HG03460 (cell line): ENCODE measurements at regions not wholly inside any gene's neighbourhood (a gene's known extent, or its start where the extent isn't known, plus 50 kb on each side); places are given as distances from the start of the nearest gene placed in this dataset.
A peak's percentile ranks its signal among the peaks of the same experiment; 100 is the strongest.

ENCODE experiments used
- ATAC-seq: cut with Tn5 transposase; IDR thresholded peaks from one replicate; pipeline ENCODE4 v1.9.1; 2021; ENCODE audit not compliant: unreplicated experiment

- ATAC-seq: no peak
Measured at GRCh38 chr5:87099291-87099839, 168.3 kb upstream of the RASA1 start.

- no peak for ATAC-seq
Measured at GRCh38 chr5:87099968-87100367, 167.7 kb upstream of the RASA1 start.

- no peak for ATAC-seq
Measured at GRCh38 chr5:87101321-87101720, 166.4 kb upstream of the RASA1 start.

DNA sequence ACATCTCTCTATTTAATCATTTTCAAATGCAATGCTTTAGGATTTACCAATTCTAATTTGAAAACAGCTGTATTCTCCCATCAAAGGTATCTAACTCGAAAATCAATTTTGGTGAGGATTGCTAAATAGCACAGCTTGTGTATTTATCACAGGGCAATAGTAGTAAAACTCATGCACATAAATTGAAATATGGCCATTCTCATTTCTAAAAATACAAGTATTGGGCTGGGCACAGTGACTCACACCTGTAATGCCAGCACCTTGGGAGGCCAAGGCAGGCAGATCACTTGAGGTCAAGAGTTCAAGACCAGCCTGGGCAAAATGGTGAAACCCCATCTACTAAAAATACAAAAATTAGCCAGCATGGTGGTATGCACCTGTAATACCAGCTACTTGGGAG, 164.8 kb upstream of the RASA1 start:
- no peak for ATAC-seq

- peak; percentile 98 for ATAC-seq
Measured at GRCh38 chr5:87103616-87104287, 163.9 kb upstream of the RASA1 start.

GRCh38 chr5:87105577-87105976, 162.1 kb upstream of the RASA1 start:
- ATAC-seq: no peak

DNA sequence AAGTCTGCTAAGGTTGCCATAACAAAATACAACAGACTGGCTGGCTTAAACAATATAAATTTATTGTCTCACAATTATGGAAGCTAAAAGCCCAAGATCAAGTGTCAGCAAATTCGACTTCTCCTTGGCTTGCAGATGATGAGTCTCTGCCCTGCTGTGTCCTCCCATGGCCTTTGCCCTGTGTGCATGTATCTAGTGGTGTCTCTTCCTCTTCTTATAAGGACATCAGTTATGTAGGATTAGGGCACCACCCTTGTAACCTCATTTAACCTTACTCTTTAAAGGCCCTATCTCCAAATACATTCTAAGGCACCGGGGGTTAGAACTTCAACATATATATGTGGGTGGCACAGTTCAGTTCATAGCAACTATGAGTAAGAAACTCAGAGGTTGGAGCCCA, 157.9 kb upstream of the RASA1 start:
- no peak for ATAC-seq

DNA sequence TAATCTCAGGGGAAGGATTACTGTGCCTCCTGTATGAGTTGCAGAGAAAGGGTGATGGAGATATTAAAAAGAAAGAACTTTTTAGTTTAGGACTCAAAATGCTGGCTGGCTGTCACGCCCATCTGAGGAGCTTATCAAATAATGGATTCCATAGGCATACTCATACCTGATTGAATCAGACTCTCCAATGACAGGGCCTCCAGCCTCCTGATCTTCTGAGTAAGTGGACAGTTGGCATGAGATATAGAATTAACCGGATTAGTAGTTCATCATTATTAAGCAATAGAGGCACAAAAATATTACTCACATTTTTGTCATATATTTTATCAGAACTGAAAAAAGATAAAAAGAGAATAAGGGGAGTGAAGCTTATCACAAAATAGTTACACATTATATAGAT, 157.0 kb upstream of the RASA1 start:
- no peak for ATAC-seq

DNA sequence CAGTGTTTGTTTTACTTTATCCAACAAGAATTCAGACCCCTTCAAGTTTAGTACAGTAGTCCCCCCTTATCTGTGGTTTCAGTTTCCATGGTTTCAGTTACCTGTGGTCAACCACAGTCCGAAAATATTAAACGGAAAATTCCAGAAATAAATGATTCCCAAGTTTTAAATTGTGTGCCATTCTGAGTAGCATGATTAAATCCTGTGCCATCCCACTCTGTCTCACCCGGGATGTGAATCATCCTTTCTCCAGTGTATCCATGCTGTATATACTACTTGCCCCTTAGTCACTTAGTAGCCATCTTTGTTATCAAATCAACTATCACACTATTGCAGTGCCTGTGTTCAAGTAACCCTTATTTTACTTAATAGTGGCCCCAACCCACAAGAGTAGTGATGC, 153.8 kb upstream of the RASA1 start:
- ATAC-seq: no peak

- ATAC-seq: no peak
Measured at GRCh38 chr5:87114631-87115030, 153.1 kb upstream of the RASA1 start.

DNA sequence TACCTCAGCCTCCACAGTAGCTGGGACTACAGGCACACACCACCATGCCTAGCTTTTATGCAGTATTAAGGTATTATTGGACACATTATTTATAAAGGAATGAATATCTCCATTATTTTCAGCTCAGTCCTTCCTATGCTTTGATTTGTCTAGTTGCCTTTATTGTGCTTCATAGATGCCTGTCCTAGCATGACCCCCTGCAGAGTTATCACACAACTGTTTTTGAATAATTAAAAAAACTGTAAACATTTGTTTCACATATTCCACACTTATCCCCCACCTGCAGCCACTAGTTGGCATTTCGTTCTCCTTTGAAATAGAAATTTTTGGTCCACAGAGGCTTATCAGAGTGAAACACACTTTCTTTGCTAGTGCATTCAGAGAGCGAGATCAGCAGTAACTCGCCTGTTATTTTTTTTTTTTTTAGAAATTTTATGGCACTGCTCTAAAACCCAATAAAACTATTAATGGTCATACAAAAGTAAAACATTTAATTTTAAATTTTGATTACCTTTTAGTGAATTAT, 151.8 kb upstream of the RASA1 start:
- no peak for ATAC-seq

- peak; percentile 79 for ATAC-seq
Measured at GRCh38 chr5:87116825-87117512, 150.7 kb upstream of the RASA1 start.

- no peak for ATAC-seq
Measured at GRCh38 chr5:87119588-87119987, 148.1 kb upstream of the RASA1 start.

DNA sequence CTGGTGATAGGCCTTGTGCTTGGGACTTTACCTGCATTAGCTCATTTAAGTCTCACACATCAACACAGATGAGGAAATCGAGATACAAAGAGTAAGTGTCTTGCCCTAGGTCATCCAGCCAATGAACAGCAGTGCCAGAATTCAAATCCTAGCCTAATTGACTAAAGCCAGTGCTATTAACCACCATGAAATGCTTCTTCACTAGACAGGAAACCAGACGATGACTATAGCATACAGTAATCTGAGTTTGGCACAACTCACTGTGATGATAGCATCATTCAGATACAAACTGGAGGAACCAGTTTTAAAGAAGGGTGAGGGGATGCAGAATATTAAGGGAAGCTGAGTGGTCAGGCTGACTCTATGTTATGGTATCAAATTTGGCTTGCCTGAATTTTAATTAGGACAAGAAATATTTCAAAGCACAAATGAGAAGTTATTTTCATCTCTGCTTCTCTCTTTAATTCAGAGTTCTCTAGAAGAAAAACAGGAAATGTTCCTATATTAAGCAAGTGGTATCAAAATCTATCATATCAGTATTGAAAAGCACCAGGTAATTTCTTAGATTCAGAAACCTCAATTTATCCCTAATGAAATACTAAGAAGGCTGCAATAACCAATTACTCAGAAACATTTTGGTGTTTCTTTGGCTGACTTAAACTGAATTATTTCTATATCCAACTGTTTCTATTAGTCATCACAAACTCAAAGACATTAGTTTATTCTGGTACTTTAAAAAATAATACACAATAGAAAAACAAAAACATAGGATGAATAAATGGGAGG, 147.0 kb upstream of the RASA1 start:
- peak; percentile 29 for ATAC-seq

- ATAC-seq: peak; percentile 73
Measured at GRCh38 chr5:87121304-87122150, 146.2 kb upstream of the RASA1 start.

- no peak for ATAC-seq
Measured at GRCh38 chr5:87122151-87122977, 145.3 kb upstream of the RASA1 start.

- ATAC-seq: no peak
Measured at GRCh38 chr5:87125766-87126165, 141.9 kb upstream of the RASA1 start.

GRCh38 chr5:87126869-87127268, 140.8 kb upstream of the RASA1 start:
- ATAC-seq: no peak

DNA sequence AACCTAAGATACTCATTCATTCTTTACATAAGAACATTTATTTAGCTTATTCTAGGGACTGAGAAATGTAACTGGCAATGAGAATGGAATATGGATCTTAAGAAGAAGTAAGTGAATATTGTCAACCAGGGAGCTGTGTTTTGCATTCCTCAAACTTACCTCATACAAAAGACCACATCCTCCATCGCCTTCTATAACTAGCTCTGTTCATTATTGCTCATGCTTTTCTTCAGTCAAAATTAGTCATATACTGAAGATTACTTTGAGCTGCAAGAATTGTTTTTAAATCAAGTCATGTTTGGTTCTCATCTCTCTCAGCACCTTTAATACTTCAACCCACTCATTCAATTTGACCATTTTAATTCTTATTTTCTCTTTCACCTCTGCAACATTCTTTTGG, 140.3 kb upstream of the RASA1 start:
- ATAC-seq: no peak
